Tibial nerve (tissue), 4 donors: ENCODE measurements at regions not wholly inside any gene's neighbourhood (a gene's known extent, or its start where the extent isn't known, plus 50 kb on each side); places are given as distances from the start of the nearest gene placed in this dataset.

Experiments used
- DNase-seq, 2 donors: peaks; one replicate each; pipeline ENCODE4 v3.0.0-alpha.2; 2019; ENCODE audit warnings: low spot score in 2 of 2
- H3K27ac ChIP-seq, 4 donors: fragments of 200-600 bp; sonication (generic) in 3 of 4; one replicate each; pipeline ENCODE4 v1.5.1; 2017 to 2019; ENCODE audit warnings: mild to moderate bottlenecking in 1 of 4
- H3K27me3 ChIP-seq, 2 donors: fragments of 200-600 bp; sonication (generic) in 1 of 2; one replicate each; pipeline versions ENCODE4 v1.5.1 to v1.6.0; 2017 to 2019
- H3K36me3 ChIP-seq, 3 donors: fragments of 200-600 bp; sonication (generic); one replicate each; pipeline ENCODE4 v1.5.1; 2018 to 2019
- H3K4me1 ChIP-seq, 4 donors: fragments of 200-600 bp; sonication (generic) in 3 of 4; one replicate each; pipeline ENCODE4 v1.5.1; 2017 to 2019
- H3K4me3 ChIP-seq, 4 donors: fragments of 200-600 bp; sonication (generic) in 3 of 4; one replicate each; pipeline ENCODE4 v1.5.1; 2017 to 2019; ENCODE audit warnings: mild to moderate bottlenecking in 1 of 4, moderate library complexity in 1 of 4
- H3K9me3 ChIP-seq, 4 donors: fragments of 200-600 bp; sonication (generic) in 3 of 4; one replicate each; pipeline ENCODE4 v1.5.1; 2017 to 2019
- EP300 ChIP-seq, 2 donors: sonication (generic); formaldehyde crosslinking; IDR thresholded peaks; one replicate each; pipeline ENCODE4 v1.6.1; 2017; ENCODE audit warnings: antibody characterized with exemption in 2 of 2, mild to moderate bottlenecking in 1 of 2
- POLR2A ChIP-seq, 2 donors: fragments of 450-650 bp; IDR thresholded peaks; one replicate each; pipeline ENCODE4 v1.6.1; 2017; ENCODE audit warnings: antibody characterized with exemption in 2 of 2, mild to moderate bottlenecking in 2 of 2, moderate library complexity in 2 of 2
- WGBS, 2 donors: methylation state at CpG; one replicate each; pipeline ENCODE4 v1.1.5; 2018; 5-methylcytosine and 5-hydroxymethylcytosine counted together
- TF ChIP-seq, protein P1 (sequence below), 5 experiments: fragments of 200-600 bp in 3 of 5; fragments of 450-650 bp in 2 of 5; sonication (generic) in 3 of 5; IDR thresholded peaks; one replicate each; pipeline ENCODE4 v1.5.1; 2016 to 2019; ENCODE audit warnings: antibody characterized with exemption in 5 of 5, mild to moderate bottlenecking in 3 of 5, moderate library complexity in 2 of 5

DNA sequence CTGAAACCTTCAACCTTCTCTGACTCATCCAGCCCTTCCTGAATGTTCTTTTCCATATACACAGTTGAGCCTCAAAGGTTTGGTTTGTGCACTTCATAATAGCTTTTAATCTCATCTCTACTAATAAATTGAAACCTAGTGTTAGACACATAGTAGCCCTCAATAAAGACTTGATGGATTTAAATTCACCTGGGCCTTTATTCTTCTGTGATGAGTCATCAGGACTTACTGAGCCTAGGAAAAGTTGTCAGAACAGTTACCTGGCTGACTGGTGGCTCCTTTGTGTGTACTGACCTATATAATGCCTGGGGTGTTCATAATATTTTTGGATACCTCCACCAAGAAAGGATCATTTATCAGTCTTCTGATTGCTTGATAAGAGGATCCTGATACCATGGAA lies 86.4 kb upstream of the NTF3 start:
- H3K4me1 ChIP-seq = no peaks in the 10 kb centered on the region
- no peaks in the 10 kb centered on the region for H3K36me3 ChIP-seq
- no peak for DNase-seq
- H3K9me3 ChIP-seq = no peaks in the 10 kb centered on the region
- H3K27ac ChIP-seq = no peak overlapping the region
- no peaks in the 10 kb centered on the region for H3K27me3 ChIP-seq
- TF ChIP-seq, protein P1, sequence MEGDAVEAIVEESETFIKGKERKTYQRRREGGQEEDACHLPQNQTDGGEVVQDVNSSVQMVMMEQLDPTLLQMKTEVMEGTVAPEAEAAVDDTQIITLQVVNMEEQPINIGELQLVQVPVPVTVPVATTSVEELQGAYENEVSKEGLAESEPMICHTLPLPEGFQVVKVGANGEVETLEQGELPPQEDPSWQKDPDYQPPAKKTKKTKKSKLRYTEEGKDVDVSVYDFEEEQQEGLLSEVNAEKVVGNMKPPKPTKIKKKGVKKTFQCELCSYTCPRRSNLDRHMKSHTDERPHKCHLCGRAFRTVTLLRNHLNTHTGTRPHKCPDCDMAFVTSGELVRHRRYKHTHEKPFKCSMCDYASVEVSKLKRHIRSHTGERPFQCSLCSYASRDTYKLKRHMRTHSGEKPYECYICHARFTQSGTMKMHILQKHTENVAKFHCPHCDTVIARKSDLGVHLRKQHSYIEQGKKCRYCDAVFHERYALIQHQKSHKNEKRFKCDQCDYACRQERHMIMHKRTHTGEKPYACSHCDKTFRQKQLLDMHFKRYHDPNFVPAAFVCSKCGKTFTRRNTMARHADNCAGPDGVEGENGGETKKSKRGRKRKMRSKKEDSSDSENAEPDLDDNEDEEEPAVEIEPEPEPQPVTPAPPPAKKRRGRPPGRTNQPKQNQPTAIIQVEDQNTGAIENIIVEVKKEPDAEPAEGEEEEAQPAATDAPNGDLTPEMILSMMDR (IDR thresholded peaks at IDR 0.05) = no peak
- no peak for TF ChIP-seq POLR2A (IDR thresholded peaks at IDR 0.05)
- no peak for TF ChIP-seq EP300 (IDR thresholded peaks at IDR 0.05)
- no peak overlapping the region for H3K4me3 ChIP-seq

DNA sequence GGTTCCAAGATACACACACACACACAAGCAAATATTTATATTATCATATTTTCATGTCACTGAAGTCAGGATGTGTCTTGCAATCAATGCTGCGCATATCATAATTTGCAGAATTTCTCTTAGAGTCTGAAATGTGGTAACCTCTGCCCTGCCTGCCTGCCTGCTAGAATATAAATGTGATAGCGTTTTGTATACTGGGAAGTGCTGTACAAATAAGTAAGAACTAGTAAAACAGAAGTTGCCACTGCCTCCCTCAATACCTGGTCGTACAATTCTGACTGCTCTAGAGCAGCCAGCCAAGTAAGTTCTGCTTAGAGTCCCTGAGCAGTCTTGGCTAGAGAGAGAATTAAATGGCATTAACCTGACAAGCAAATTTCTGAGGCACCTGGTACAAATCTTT lies 83.9 kb upstream of the NTF3 start:
- no peak for TF ChIP-seq POLR2A (IDR thresholded peaks at IDR 0.05)
- no peak for TF ChIP-seq EP300 (IDR thresholded peaks at IDR 0.05)
- TF ChIP-seq, protein P1 (IDR thresholded peaks at IDR 0.05) = no peak
- no peak for DNase-seq
- no peak overlapping the region for H3K4me3 ChIP-seq
- no peaks in the 10 kb centered on the region for H3K36me3 ChIP-seq
- 51 to 55% methylated on average over 3 of the region's 3 CpGs for WGBS, 2 donors
- peaks cover 0 to 8% (median 0%) of the 10 kb centered on the region in 4 donors for H3K9me3 ChIP-seq
- H3K4me1 ChIP-seq = no peaks in the 10 kb centered on the region
- no peaks in the 10 kb centered on the region for H3K27me3 ChIP-seq
- no peak overlapping the region for H3K27ac ChIP-seq

DNA sequence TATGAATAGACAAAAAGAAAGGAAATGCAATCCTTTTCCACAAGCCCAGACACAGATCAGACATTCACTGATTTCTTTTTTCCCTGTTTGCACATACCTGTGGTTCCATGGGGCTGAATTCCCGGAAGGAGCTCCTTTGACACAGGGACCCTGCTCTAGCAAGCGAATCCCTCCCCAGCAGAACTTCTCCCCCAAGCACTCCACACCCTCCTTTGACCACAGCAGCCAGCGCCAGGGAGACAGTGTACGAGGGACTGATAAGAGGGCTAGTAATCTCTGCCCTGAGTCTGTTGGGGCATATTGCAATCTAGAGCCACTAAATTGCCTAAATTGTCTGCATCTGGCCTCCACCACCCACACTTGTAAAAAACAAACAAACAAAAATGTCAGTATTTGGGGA lies 83.4 kb upstream of the NTF3 start:
- WGBS, 2 donors = 40 to 47% methylated on average over 4 of the region's 4 CpGs
- Histone ChIP-seq H3K4me1 (no peaks in the 10 kb centered on the region), H3K36me3 (no peaks in the 10 kb centered on the region), H3K27me3 (no peaks in the 10 kb centered on the region), H3K27ac (no peak overlapping the region), H3K4me3 (no peak overlapping the region), H3K9me3 (peaks cover 0 to 12% (median 0%) of the 10 kb centered on the region in 4 donors)
- DNase-seq = no peak
- no peak for TF ChIP-seq EP300 (IDR thresholded peaks at IDR 0.05)
- TF ChIP-seq, protein P1 (IDR thresholded peaks at IDR 0.05) = no peak
- TF ChIP-seq POLR2A (IDR thresholded peaks at IDR 0.05) = no peak

DNA sequence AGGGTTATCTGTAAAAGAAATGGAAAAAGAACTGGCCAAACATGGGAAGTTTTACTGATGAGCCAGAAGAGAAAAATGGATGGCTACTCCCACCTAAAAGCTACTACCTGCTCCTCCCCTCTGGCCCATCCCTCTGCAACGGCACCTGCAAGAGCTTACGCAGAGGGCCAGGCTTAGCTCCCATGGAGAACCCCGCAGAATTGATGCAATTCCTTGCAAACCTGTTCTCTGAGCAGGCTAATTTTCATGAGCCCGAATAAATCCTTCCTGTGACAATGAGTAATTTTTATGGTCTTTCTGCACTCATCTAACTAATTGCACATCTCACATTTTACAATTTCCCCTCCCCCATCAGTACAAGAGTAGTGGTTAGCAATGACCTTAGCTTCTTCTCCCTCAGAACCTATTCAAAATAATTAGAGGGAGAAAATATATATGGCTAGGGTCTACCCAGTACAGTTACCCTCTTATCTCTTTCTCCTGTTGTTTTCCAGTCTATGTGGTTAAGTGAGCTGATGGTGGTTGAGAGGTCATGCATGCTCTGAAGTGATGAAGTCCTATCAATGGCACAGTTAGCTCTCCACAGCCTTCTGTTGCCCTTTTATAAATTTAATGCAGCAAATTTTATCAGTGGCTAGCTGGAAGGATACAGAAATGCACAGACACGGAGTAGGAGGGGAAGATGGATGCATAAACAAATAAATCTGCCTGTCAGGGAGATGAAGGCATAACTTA lies 67.7 kb upstream of the NTF3 start:
- Histone ChIP-seq H3K4me3 (no peak overlapping the region), H3K27ac (no peak overlapping the region), H3K4me1 (no peaks in the 10 kb centered on the region), H3K36me3 (no peaks in the 10 kb centered on the region), H3K27me3 (no peaks in the 10 kb centered on the region), H3K9me3 (no peaks in the 10 kb centered on the region)
- 71 to 75% methylated on average over 5 of the region's 5 CpGs for WGBS, 2 donors
- no peak for DNase-seq
- no peak for TF ChIP-seq EP300 (IDR thresholded peaks at IDR 0.05)
- no peak for TF ChIP-seq POLR2A (IDR thresholded peaks at IDR 0.05)
- TF ChIP-seq, protein P1 (IDR thresholded peaks at IDR 0.05) = no peak

DNA sequence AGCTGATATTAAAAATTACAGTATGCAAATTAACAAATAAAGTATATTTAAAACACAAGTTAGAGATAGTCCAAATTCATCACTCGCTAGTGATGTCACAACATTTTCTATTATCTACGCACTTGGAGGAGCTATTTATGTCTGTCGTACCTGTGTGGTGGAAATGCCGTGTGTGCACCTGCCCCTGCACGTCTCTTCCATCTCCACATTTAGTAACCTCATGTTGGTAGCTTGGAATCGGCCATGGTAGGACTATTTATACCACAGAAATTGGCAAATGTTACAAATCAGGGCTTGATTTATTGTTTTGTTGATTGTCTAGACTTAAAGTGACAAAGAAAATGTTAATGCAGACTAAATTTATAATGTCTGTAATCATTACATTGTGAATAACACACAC lies 62.6 kb upstream of the NTF3 start:
- Histone ChIP-seq H3K4me3 (no peak overlapping the region), H3K27ac (no peak overlapping the region), H3K4me1 (no peaks in the 10 kb centered on the region), H3K9me3 (no peaks in the 10 kb centered on the region), H3K27me3 (no peaks in the 10 kb centered on the region), H3K36me3 (no peaks in the 10 kb centered on the region)
- TF ChIP-seq, protein P1 (IDR thresholded peaks at IDR 0.05) = no peak
- TF ChIP-seq EP300 (IDR thresholded peaks at IDR 0.05) (no peak), POLR2A (IDR thresholded peaks at IDR 0.05) (no peak)
- DNase-seq = no peak
- 77 to 87% methylated on average over 6 of the region's 6 CpGs for WGBS, 2 donors
